Neural cell (in vitro differentiated cells): ENCODE measurements at regions not wholly inside any gene's neighbourhood (a gene's known extent, or its start where the extent isn't known, plus 50 kb on each side); places are given as distances from the start of the nearest gene placed in this dataset.

Experiments
- H2AFZ ChIP-seq: fragments of 200-600, 300-800 bp; sonication (generic), shearing (Covaris generic); 2 replicates; pipeline ENCODE4 v1.6.0; 2014; ENCODE audit warnings: low read depth, mild to moderate bottlenecking, antibody characterized with exemption, low read length, moderate library complexity
- H3F3A ChIP-seq: fragments of 200-600 bp; shearing (Covaris generic); 2 replicates; pipeline ENCODE4 v1.6.1; 2016; ENCODE audit warnings: mild to moderate bottlenecking, moderate library complexity, mixed read lengths, antibody characterized with exemption, low read length; ENCODE audit not compliant: insufficient read depth, poor library complexity, severe bottlenecking
- H3K27ac ChIP-seq: fragments of 200-600, 300-800 bp; sonication (generic), shearing (Covaris generic); 2 replicates; pipeline ENCODE4 v1.5.1; 2014; ENCODE audit warnings: mild to moderate bottlenecking, low read length, moderate library complexity
- H3K27me3 ChIP-seq: fragments of 300-800, 200-600 bp; sonication (generic), shearing (Covaris generic); 2 replicates; pipeline ENCODE4 v1.6.0; 2014; ENCODE audit warnings: mild to moderate bottlenecking, low read depth, low read length, moderate library complexity; ENCODE audit not compliant: insufficient read depth
- H3K36me3 ChIP-seq: fragments of 300-800, 200-600 bp; sonication (generic), shearing (Covaris generic); 2 replicates; pipeline ENCODE4 v1.5.1; 2014; ENCODE audit warnings: mild to moderate bottlenecking, antibody characterized with exemption, low read length, moderate library complexity; ENCODE audit not compliant: insufficient read depth
- H3K4me2 ChIP-seq: fragments of 300-800, 200-600 bp; sonication (generic), shearing (Covaris generic); 2 replicates; pipeline ENCODE4 v1.6.0; 2014; ENCODE audit warnings: mild to moderate bottlenecking, low read length
- H3K4me3 ChIP-seq: fragments of 300-800, 200-600 bp; sonication (generic), shearing (Covaris generic); 2 replicates; pipeline ENCODE4 v1.5.1; 2014; ENCODE audit warnings: mild to moderate bottlenecking, low read length, moderate library complexity
- H3K79me2 ChIP-seq: fragments of 200-600 bp; shearing (Covaris generic); replicated peaks from 2 replicates; pipeline ENCODE4 v1.6.0; 2014; ENCODE audit warnings: mild to moderate bottlenecking, low read length, moderate library complexity; ENCODE audit not compliant: insufficient read depth
- H3K9ac ChIP-seq: fragments of 300-800, 200-600 bp; sonication (generic), shearing (Covaris generic); 2 replicates; pipeline ENCODE4 v1.6.1; 2016; ENCODE audit warnings: mild to moderate bottlenecking, low read length, mixed read lengths
- H3K9me2 ChIP-seq: fragments of 200-600 bp; shearing (Covaris generic); 2 replicates; pipeline ENCODE4 v1.6.1; 2016; ENCODE audit warnings: mild to moderate bottlenecking, low read length, mixed read lengths; ENCODE audit not compliant: insufficient read depth
- H3K9me3 ChIP-seq: fragments of 200-600, 300-800 bp; sonication (generic), shearing (Covaris generic); 2 replicates; pipeline ENCODE4 v1.6.1; 2016; ENCODE audit warnings: mild to moderate bottlenecking, mixed run types, low read length, moderate library complexity, mixed read lengths
- H4K20me1 ChIP-seq: fragments of 200-600 bp; shearing (Covaris generic); 2 replicates; pipeline ENCODE4 v1.6.1; 2016; ENCODE audit warnings: mild to moderate bottlenecking, mixed run types; ENCODE audit not compliant: insufficient read depth
- CTCF ChIP-seq: fragments of 450-650 bp; IDR thresholded peaks from 2 replicates; pipeline ENCODE4 v1.5.1; 2014; ENCODE audit warnings: antibody characterized with exemption, mild to moderate bottlenecking, moderate library complexity; ENCODE audit not compliant: poor library complexity, severe bottlenecking
- EP300 ChIP-seq: fragments of 450-650 bp; conservative IDR thresholded peaks from 2 replicates; pipeline ENCODE4 v1.6.1; 2014; ENCODE audit warnings: antibody characterized with exemption, mild to moderate bottlenecking, moderate library complexity; ENCODE audit not compliant: poor library complexity, severe bottlenecking
- EZH2 ChIP-seq: fragments of 200-600, 300-800 bp; shearing (Covaris generic), sonication (generic); IDR thresholded peaks from 2 replicates; pipeline ENCODE4 v1.6.1; 2014; ENCODE audit warnings: antibody characterized with exemption, low read length, borderline replicate concordance, mild to moderate bottlenecking; ENCODE audit not compliant: insufficient read depth, poor library complexity, severe bottlenecking
- MXI1 ChIP-seq: fragments of 450-650 bp; conservative IDR thresholded peaks from 2 replicates; pipeline ENCODE4 v1.6.1; 2014; ENCODE audit warnings: antibody characterized with exemption, mild to moderate bottlenecking; ENCODE audit not compliant: poor library complexity, severe bottlenecking
- POLR2AphosphoS5 ChIP-seq: IDR thresholded peaks from 2 replicates; pipeline ENCODE4 v1.6.1; 2012
- RAD21 ChIP-seq: fragments of 450-650 bp; conservative IDR thresholded peaks from 2 replicates; pipeline ENCODE4 v1.6.1; 2014; ENCODE audit warnings: antibody characterized with exemption, mild to moderate bottlenecking, moderate library complexity
- REST ChIP-seq: IDR thresholded peaks from 2 replicates; pipeline ENCODE4 v1.6.1; 2012; ENCODE audit warnings: borderline replicate concordance
- SMC3 ChIP-seq: fragments of 450-650 bp; conservative IDR thresholded peaks from 2 replicates; pipeline ENCODE4 v1.6.1; 2014; ENCODE audit warnings: antibody characterized with exemption, mild to moderate bottlenecking, moderate library complexity; ENCODE audit not compliant: poor library complexity
- TAF1 ChIP-seq: IDR thresholded peaks from 2 replicates; pipeline ENCODE4 v1.6.1; 2012; ENCODE audit warnings: low read depth

GRCh38 chr13:53266757-53267156 is 238.1 kb downstream of the OLFM4 start:
- H3K79me2 ChIP-seq, result no peaks in the 10 kb centered on the region
- H3K27me3 ChIP-seq, result no peaks in the 10 kb centered on the region
- no peaks in the 10 kb centered on the region for H4K20me1 ChIP-seq
- no peak overlapping the region for H3K4me3 ChIP-seq
- no peaks in the 10 kb centered on the region for H3K9me2 ChIP-seq
- H2AFZ ChIP-seq, result no peak overlapping the region
- H3K27ac ChIP-seq, result no peak overlapping the region
- no peaks in the 10 kb centered on the region for H3K9me3 ChIP-seq
- TF ChIP-seq EP300, result no peak
- TF ChIP-seq POLR2AphosphoS5, result no peak
- no peak overlapping the region for H3K9ac ChIP-seq
- no peaks in the 10 kb centered on the region for H3K36me3 ChIP-seq
- no peak overlapping the region for H3K4me2 ChIP-seq
- no peaks in the 10 kb centered on the region for H3F3A ChIP-seq

- no peaks in the 10 kb centered on the region for H3K9me3 ChIP-seq
- no peaks in the 10 kb centered on the region for H4K20me1 ChIP-seq
- TF ChIP-seq EP300 (peak; percentile 45), RAD21 (peak; percentile 24), CTCF (no peak), SMC3 (peak; percentile 13), TAF1 (no peak), POLR2AphosphoS5 (no peak), EZH2 (no peak), REST (no peak), MXI1 (no peak)
- no peaks in the 10 kb centered on the region for H3K36me3 ChIP-seq
- H3K4me3 ChIP-seq, result peak overlapping the region; percentile 16
- no peaks in the 10 kb centered on the region for H3K27me3 ChIP-seq
- no peaks in the 10 kb centered on the region for H3K9me2 ChIP-seq
- H3K79me2 ChIP-seq, result no peaks in the 10 kb centered on the region
- H3K9ac ChIP-seq, result no peak overlapping the region
- H3K27ac ChIP-seq, result peak overlapping the region; percentile 0
- no peaks in the 10 kb centered on the region for H3F3A ChIP-seq
- peak overlapping the region; percentile 41 for H3K4me2 ChIP-seq
- no peak overlapping the region for H2AFZ ChIP-seq
Observed at GRCh38 chr13:53269634-53270033, 241.0 kb downstream of the OLFM4 start.

- Histone ChIP-seq H3K9me2 (no peaks in the 10 kb centered on the region), H3K9ac (no peak overlapping the region), H3K79me2 (no peaks in the 10 kb centered on the region), H3K36me3 (no peaks in the 10 kb centered on the region), H3K27ac (no peak overlapping the region), H3F3A (no peaks in the 10 kb centered on the region), H3K4me2 (no peak overlapping the region), H2AFZ (no peak overlapping the region), H4K20me1 (no peaks in the 10 kb centered on the region), H3K4me3 (no peak overlapping the region), H3K27me3 (no peaks in the 10 kb centered on the region), H3K9me3 (no peaks in the 10 kb centered on the region)
- TF ChIP-seq CTCF (no peak), MXI1 (no peak), TAF1 (no peak), RAD21 (no peak), SMC3 (no peak), POLR2AphosphoS5 (no peak), EP300 (no peak)
Observed at GRCh38 chr13:53272873-53273272, 244.3 kb downstream of the OLFM4 start.
